Nephron progenitor cell (in vitro differentiated cells): ENCODE measurements at regions not wholly inside any gene's neighbourhood (a gene's known extent, or its start where the extent isn't known, plus 50 kb on each side); places are given as distances from the start of the nearest gene placed in this dataset.

Experiments
- DNase-seq: peaks from one replicate; pipeline ENCODE4 v3.0.0; 2021
- H3K27ac Mint-ChIP-seq: 2 replicates; pipeline ENCODE4 v1.8.0; 2021; ENCODE audit warnings: mild to moderate bottlenecking, moderate library complexity, mixed read lengths
- H3K27me3 Mint-ChIP-seq: 2 replicates; pipeline ENCODE4 v1.8.0; 2021; ENCODE audit warnings: mild to moderate bottlenecking, low read depth, mixed read lengths; ENCODE audit not compliant: poor library complexity
- H3K36me3 Mint-ChIP-seq: 2 replicates; pipeline ENCODE4 v1.8.0; 2021; ENCODE audit warnings: low read depth, mixed read lengths
- H3K4me1 Mint-ChIP-seq: 2 replicates; pipeline ENCODE4 v1.8.0; 2021; ENCODE audit warnings: mixed read lengths
- H3K4me3 Mint-ChIP-seq: 2 replicates; pipeline ENCODE4 v1.8.0; 2021; ENCODE audit warnings: mild to moderate bottlenecking, moderate library complexity, mixed read lengths
- H3K9me3 Mint-ChIP-seq: 2 replicates; pipeline ENCODE4 v1.8.0; 2021; ENCODE audit warnings: mild to moderate bottlenecking, moderate library complexity, mixed read lengths
- TF ChIP-seq, protein P1 (sequence below): fragments of 200-600 bp; sonication (generic); IDR thresholded peaks from 2 replicates; pipeline ENCODE4 v1.5.0; 2021; ENCODE audit warnings: antibody characterized with exemption

GRCh38 chr5:29796013-29796412 lies 1397.5 kb upstream of the CDH6 start:
- H3K9me3 Mint-ChIP-seq: peaks cover 3% of the 10 kb centered on the region
- H3K27ac Mint-ChIP-seq: no peak overlapping the region
- peaks cover 5% of the 10 kb centered on the region for H3K4me1 Mint-ChIP-seq

GRCh38 chr5:29795096-29795652 lies 1398.3 kb upstream of the CDH6 start:
- TF ChIP-seq, protein P1, sequence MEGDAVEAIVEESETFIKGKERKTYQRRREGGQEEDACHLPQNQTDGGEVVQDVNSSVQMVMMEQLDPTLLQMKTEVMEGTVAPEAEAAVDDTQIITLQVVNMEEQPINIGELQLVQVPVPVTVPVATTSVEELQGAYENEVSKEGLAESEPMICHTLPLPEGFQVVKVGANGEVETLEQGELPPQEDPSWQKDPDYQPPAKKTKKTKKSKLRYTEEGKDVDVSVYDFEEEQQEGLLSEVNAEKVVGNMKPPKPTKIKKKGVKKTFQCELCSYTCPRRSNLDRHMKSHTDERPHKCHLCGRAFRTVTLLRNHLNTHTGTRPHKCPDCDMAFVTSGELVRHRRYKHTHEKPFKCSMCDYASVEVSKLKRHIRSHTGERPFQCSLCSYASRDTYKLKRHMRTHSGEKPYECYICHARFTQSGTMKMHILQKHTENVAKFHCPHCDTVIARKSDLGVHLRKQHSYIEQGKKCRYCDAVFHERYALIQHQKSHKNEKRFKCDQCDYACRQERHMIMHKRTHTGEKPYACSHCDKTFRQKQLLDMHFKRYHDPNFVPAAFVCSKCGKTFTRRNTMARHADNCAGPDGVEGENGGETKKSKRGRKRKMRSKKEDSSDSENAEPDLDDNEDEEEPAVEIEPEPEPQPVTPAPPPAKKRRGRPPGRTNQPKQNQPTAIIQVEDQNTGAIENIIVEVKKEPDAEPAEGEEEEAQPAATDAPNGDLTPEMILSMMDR: no peak
- no peak overlapping the region for H3K27ac Mint-ChIP-seq
- peaks cover 5% of the 10 kb centered on the region for H3K4me1 Mint-ChIP-seq
- no peak overlapping the region for H3K4me3 Mint-ChIP-seq
- no peak for DNase-seq
- H3K27me3 Mint-ChIP-seq: no peaks in the 10 kb centered on the region
- H3K9me3 Mint-ChIP-seq: peaks cover 3% of the 10 kb centered on the region
- no peaks in the 10 kb centered on the region for H3K36me3 Mint-ChIP-seq

More at GRCh38 chr5:29796013-29796412, 1397.5 kb upstream of the CDH6 start:
- TF ChIP-seq, protein P1: no peak
- Mint-ChIP-seq H3K4me3 (no peak overlapping the region), H3K27me3 (no peaks in the 10 kb centered on the region), H3K36me3 (no peaks in the 10 kb centered on the region)
- DNase-seq: peak; percentile 2

GRCh38 chr5:29794141-29794787 lies 1399.2 kb upstream of the CDH6 start:
- Mint-ChIP-seq H3K36me3 (no peaks in the 10 kb centered on the region), H3K4me1 (peaks cover 5% of the 10 kb centered on the region), H3K4me3 (no peak overlapping the region), H3K9me3 (peaks cover 3% of the 10 kb centered on the region), H3K27ac (no peak overlapping the region), H3K27me3 (no peaks in the 10 kb centered on the region)
- TF ChIP-seq, protein P1: no peak
- no peak for DNase-seq

DNA sequence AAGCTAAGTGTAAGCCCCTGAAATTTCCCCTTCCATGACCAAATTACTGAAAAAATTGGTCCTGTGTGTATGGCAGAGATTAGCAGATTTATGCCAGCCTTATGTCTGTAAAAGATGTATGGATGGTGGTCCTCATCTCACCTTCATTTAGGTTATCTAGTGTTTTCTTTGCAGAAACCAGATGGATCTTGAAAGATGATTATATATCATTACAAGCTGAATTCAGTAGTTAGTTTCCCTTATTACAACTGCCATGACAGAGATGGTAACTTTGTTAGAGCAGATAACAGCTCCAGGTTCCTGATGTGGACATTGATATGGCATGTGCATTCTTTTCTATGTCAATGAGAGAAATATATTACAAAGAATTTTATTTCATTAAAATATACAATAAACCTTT lies 1403.2 kb upstream of the CDH6 start:
- Mint-ChIP-seq H3K4me3 (no peak overlapping the region), H3K27ac (no peak overlapping the region), H3K27me3 (peaks cover 3% of the 10 kb centered on the region), H3K9me3 (no peaks in the 10 kb centered on the region), H3K4me1 (no peaks in the 10 kb centered on the region), H3K36me3 (no peaks in the 10 kb centered on the region)
- TF ChIP-seq, protein P1: no peak
- DNase-seq: no peak

DNA sequence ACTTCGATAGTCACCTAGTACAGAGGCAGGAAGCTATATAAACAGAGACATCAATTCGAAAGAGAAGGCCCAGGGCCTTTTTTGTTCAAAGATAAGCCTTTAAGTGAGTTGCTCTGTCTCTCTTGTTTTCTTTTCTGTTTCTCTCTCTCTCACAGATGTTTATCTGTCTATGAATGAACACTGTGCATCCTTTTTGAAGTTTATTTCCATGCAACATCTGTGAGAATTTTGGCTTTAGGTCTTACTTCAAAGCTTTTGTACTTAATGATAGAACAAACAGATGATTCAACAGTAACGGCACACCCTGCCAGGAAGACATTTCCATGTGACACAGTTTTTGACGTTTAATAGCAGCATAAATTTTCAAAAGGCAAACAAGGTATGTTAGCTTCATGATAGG lies 1413.1 kb upstream of the CDH6 start:
- peaks cover 4% of the 10 kb centered on the region for H3K4me1 Mint-ChIP-seq
- no peaks in the 10 kb centered on the region for H3K9me3 Mint-ChIP-seq
- no peak overlapping the region for H3K4me3 Mint-ChIP-seq
- H3K27ac Mint-ChIP-seq: no peak overlapping the region
- TF ChIP-seq, protein P1: no peak
- peaks cover 3% of the 10 kb centered on the region for H3K27me3 Mint-ChIP-seq
- no peak for DNase-seq
- H3K36me3 Mint-ChIP-seq: no peaks in the 10 kb centered on the region

- no peak for DNase-seq
- Mint-ChIP-seq H3K4me3 (no peak overlapping the region), H3K36me3 (no peaks in the 10 kb centered on the region), H3K9me3 (no peaks in the 10 kb centered on the region), H3K27me3 (peaks cover 4% of the 10 kb centered on the region), H3K4me1 (peaks cover 4% of the 10 kb centered on the region), H3K27ac (no peak overlapping the region)
- TF ChIP-seq, protein P1: no peak
Observed at GRCh38 chr5:29779141-29779540, 1414.3 kb upstream of the CDH6 start.
